ENCODE measurements at regions not wholly inside any gene's neighbourhood (a gene's known extent, or its start where the extent isn't known, plus 50 kb on each side); places are given as distances from the start of the nearest gene placed in this dataset.

DNA sequence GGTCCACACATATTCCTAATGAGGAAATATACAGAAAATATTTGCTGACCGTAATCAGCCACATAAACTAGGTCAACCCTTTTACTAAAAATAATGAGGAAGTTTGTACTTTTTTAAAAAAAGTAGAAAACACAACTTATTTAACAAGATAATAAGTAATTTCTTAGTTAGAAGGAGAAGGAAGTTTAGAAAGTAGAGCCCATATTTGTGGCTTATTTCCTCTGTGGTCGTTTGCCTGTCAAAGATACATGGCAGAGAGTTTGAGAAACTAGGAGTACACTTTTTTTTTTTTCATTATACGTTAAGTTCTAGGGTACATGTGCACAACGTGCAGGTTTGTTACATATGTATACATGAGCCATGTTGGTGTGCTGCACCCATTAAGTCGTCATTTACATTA lies 1205.2 kb upstream of the MIR17HG start:
- Histone ChIP-seq H3K36me3 (no peaks in the 10 kb centered on the region), H3K27me3 (no peaks in the 10 kb centered on the region), H3K4me3 (no peak overlapping the region), H3K9me3 (no peaks in the 10 kb centered on the region), H3K27ac (no peak overlapping the region), H3K4me1 (no peaks in the 10 kb centered on the region)
- no peak for TF ChIP-seq POLR2AphosphoS5 (IDR thresholded peaks at IDR 0.05)
- TF ChIP-seq, protein P1, sequence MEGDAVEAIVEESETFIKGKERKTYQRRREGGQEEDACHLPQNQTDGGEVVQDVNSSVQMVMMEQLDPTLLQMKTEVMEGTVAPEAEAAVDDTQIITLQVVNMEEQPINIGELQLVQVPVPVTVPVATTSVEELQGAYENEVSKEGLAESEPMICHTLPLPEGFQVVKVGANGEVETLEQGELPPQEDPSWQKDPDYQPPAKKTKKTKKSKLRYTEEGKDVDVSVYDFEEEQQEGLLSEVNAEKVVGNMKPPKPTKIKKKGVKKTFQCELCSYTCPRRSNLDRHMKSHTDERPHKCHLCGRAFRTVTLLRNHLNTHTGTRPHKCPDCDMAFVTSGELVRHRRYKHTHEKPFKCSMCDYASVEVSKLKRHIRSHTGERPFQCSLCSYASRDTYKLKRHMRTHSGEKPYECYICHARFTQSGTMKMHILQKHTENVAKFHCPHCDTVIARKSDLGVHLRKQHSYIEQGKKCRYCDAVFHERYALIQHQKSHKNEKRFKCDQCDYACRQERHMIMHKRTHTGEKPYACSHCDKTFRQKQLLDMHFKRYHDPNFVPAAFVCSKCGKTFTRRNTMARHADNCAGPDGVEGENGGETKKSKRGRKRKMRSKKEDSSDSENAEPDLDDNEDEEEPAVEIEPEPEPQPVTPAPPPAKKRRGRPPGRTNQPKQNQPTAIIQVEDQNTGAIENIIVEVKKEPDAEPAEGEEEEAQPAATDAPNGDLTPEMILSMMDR (IDR thresholded peaks at IDR 0.05), result no peak
- no peak for TF ChIP-seq POLR2A (IDR thresholded peaks at IDR 0.05)
- intact Hi-C loops (cut with DNase I; ENCODE audit: low total_unique reads), result no loop called here
- DNase-seq (ENCODE audit: low spot score in 2 of 2), result no peak

DNA sequence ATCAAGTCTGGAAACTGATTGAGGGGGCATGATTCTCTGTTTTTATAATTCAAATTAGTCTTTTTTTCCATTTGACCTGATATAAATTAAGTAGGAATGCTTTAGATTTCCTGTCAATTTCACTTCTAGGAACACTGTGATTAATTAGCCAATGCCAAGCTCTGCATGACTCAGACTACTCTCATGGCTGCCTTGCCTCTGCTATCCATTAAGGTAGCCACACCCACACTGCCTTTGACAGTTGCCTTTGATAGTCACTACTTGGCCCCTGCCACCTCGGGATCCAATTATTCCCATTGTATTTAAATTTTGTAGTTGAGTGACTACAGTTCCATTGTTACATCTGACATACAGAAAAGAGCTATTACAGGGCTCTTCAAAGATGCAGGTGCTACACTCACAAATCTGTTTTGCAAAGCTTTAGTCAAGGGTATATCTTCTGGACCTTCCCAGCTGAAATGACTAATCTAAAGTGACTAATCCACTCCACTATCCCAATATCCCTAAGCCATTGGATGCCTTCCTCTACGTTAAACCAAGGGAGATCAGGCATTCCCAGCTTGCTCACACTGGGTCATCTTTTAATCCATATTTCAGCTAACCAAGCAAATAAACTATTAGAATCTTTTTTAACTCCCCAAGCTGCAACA lies 1193.1 kb upstream of the MIR17HG start:
- H3K4me1 ChIP-seq, result no peaks in the 10 kb centered on the region
- no peaks in the 10 kb centered on the region for H3K27me3 ChIP-seq
- TF ChIP-seq, protein P1 (IDR thresholded peaks at IDR 0.05), result no peak
- TF ChIP-seq POLR2AphosphoS5 (IDR thresholded peaks at IDR 0.05) (no peak), POLR2A (IDR thresholded peaks at IDR 0.05) (no peak)
- no peak overlapping the region for H3K4me3 ChIP-seq
- no peak for DNase-seq (ENCODE audit: low spot score in 2 of 2)
- no peak overlapping the region for H3K27ac ChIP-seq
- H3K9me3 ChIP-seq, result no peaks in the 10 kb centered on the region
- H3K36me3 ChIP-seq, result no peaks in the 10 kb centered on the region
- intact Hi-C loops (cut with DNase I; ENCODE audit: low total_unique reads), result no loop called here

DNA sequence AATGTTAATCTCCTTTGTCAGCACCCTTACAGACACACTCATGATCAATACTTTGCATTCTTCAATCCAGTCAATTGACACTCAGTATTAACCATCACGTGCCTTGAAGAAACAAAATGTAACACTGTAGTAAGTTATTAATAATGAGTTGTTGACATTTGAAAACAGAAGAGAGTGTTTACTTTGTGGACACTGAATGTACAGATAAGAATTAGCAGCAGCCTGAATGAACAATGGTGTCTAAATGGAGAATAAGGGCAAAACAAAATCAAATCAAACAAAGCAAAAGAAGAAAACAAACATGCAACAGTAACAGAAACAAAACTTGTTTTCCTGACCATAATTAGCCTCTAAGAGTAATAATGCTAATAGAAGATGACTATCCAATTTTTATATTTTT lies 1191.1 kb upstream of the MIR17HG start:
- Histone ChIP-seq H3K4me1 (no peaks in the 10 kb centered on the region), H3K27me3 (no peaks in the 10 kb centered on the region), H3K27ac (no peak overlapping the region), H3K36me3 (no peaks in the 10 kb centered on the region), H3K9me3 (no peaks in the 10 kb centered on the region), H3K4me3 (no peak overlapping the region)
- TF ChIP-seq POLR2A (IDR thresholded peaks at IDR 0.05) (no peak), POLR2AphosphoS5 (IDR thresholded peaks at IDR 0.05) (no peak)
- TF ChIP-seq, protein P1 (IDR thresholded peaks at IDR 0.05), result no peak
- intact Hi-C loops (cut with DNase I; ENCODE audit: low total_unique reads), result no loop called here
- DNase-seq (ENCODE audit: low spot score in 2 of 2), result no peak

DNA sequence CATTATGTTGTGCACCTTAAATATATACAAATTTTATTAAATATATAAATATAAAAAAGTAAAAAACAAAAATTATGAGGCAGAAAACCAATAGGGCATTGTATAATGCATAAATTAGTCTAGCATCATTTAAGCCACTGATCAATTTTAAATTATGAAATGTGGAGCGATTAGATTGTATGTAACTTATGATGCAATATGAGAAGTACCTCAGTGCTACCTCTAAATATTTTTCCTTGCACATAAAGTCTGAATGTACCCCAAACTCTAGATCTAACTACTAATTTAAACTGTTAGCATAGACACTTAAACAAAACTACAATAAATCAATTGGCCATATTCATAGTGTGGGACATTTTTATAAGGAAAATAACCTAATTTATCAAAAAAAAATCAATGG lies 1178.5 kb upstream of the MIR17HG start:
- no peak for DNase-seq (ENCODE audit: low spot score in 2 of 2)
- Histone ChIP-seq H3K36me3 (no peaks in the 10 kb centered on the region), H3K27me3 (no peaks in the 10 kb centered on the region), H3K4me1 (no peaks in the 10 kb centered on the region), H3K4me3 (no peak overlapping the region), H3K9me3 (no peaks in the 10 kb centered on the region), H3K27ac (no peak overlapping the region)
- intact Hi-C loops (cut with DNase I; ENCODE audit: low total_unique reads), result no loop called here
- TF ChIP-seq, protein P1 (IDR thresholded peaks at IDR 0.05), result no peak
- no peak for TF ChIP-seq POLR2AphosphoS5 (IDR thresholded peaks at IDR 0.05)
- no peak for TF ChIP-seq POLR2A (IDR thresholded peaks at IDR 0.05)

DNA sequence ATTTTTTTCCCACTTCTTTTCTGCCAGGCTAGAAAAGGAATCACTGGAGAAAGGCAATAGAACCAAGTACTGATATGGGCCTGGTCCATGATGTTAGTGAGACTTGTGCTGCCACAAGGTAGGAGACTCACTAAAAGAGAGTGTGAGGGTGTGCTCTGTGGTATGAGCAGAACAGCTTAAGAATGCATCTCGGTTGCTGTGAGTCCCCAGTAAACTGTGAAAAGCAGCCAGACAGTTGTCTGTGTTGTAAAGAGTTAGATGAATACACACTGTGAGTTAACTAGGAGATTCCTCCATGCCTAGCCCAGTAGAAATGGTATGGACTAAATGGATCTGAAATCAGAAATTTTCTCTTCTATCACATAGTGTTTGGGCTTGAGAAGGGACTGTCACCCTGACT lies 1177.3 kb upstream of the MIR17HG start:
- H3K27ac ChIP-seq, result no peak overlapping the region
- intact Hi-C loops (cut with DNase I; ENCODE audit: low total_unique reads), result no loop called here
- no peaks in the 10 kb centered on the region for H3K36me3 ChIP-seq

More for the DNA sequence above, 1177.3 kb upstream of the MIR17HG start:
- TF ChIP-seq, protein P1 (IDR thresholded peaks at IDR 0.05), result no peak
- no peaks in the 10 kb centered on the region for H3K27me3 ChIP-seq
- H3K4me1 ChIP-seq, result no peaks in the 10 kb centered on the region
- no peak for DNase-seq (ENCODE audit: low spot score in 2 of 2)
- H3K9me3 ChIP-seq, result no peaks in the 10 kb centered on the region
- H3K4me3 ChIP-seq, result no peak overlapping the region
